ENCODE measurements at regions not wholly inside any gene's neighbourhood (a gene's known extent, or its start where the extent isn't known, plus 50 kb on each side); places are given as distances from the start of the nearest gene placed in this dataset.

- DNase-seq (ENCODE audit: insufficient read length, low spot score) (no peak), FAIRE-seq (no peak)
- TF ChIP-seq, protein P1, sequence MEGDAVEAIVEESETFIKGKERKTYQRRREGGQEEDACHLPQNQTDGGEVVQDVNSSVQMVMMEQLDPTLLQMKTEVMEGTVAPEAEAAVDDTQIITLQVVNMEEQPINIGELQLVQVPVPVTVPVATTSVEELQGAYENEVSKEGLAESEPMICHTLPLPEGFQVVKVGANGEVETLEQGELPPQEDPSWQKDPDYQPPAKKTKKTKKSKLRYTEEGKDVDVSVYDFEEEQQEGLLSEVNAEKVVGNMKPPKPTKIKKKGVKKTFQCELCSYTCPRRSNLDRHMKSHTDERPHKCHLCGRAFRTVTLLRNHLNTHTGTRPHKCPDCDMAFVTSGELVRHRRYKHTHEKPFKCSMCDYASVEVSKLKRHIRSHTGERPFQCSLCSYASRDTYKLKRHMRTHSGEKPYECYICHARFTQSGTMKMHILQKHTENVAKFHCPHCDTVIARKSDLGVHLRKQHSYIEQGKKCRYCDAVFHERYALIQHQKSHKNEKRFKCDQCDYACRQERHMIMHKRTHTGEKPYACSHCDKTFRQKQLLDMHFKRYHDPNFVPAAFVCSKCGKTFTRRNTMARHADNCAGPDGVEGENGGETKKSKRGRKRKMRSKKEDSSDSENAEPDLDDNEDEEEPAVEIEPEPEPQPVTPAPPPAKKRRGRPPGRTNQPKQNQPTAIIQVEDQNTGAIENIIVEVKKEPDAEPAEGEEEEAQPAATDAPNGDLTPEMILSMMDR (IDR thresholded peaks at IDR 0.05; ENCODE audit: insufficient read depth, missing control alignments), result no peak
Observed at GRCh38 chr7:118085000-118085399, 99.0 kb upstream of the LSM8 start.

- TF ChIP-seq, protein P1 (IDR thresholded peaks at IDR 0.05; ENCODE audit: insufficient read depth, missing control alignments), result no peak
- no peak for FAIRE-seq
Observed at GRCh38 chr7:118087126-118087525, 96.8 kb upstream of the LSM8 start.

GRCh38 chr7:118094044-118094443 lies 89.9 kb upstream of the LSM8 start:
- DNase-seq (ENCODE audit: insufficient read length, low spot score) (no peak), FAIRE-seq (no peak)
- TF ChIP-seq, protein P1 (IDR thresholded peaks at IDR 0.05; ENCODE audit: insufficient read depth, missing control alignments), result no peak

More at GRCh38 chr7:118087126-118087525, 96.8 kb upstream of the LSM8 start:
- no peak for DNase-seq (ENCODE audit: insufficient read length, low spot score)

DNA sequence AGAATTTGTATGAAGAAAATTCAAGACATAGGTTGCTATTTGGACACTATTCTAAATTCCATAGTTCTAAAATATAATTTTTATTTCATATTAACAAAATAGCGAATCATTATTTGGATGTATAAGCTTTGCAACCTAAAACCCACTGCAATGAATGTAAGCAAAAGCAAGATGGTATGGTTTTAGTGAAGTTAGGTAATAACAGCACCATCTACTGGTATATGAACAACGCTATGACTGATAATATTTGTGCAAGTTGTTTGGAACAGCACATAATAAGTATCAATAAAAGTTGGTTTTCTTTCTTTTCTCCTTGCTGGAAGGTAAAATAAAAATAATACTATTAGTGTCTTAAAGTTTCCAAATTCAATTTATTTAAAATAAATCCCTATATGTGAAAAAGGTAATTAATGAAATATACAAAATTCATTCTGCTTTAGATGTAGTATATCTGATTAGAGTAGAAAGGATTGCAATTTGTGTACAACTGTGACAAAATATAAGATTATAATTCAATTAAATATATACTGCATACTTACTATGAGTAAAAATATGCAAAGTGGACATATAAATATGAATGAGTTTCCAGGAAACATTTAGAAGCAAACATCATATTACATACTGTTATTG lies 79.0 kb upstream of the LSM8 start:
- DNase-seq (ENCODE audit: insufficient read length, low spot score), result no peak

DNA sequence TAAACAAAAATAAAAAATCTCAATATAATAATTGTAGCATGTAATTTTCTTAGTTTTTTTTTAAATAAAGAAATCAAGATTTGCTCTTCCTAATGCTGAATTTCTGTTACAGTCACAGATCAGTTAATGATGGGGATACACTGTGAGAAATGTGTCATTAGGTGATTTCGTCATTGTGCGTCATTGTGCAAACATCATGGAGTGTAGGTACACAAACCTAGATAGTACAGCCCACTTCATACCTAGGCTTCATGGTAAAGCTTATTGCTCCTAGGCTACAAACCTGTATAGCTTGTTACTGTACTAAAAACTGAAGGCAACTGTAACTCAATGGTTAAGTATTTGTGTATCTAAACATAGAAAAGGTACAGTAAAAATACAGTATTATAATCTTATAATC lies 74.4 kb upstream of the LSM8 start:
- no peak for FAIRE-seq
- DNase-seq (ENCODE audit: insufficient read length, low spot score), result no peak
- TF ChIP-seq, protein P1 (IDR thresholded peaks at IDR 0.05; ENCODE audit: insufficient read depth, missing control alignments), result no peak

More for the DNA sequence above, 79.0 kb upstream of the LSM8 start:
- FAIRE-seq, result no peak
- TF ChIP-seq, protein P1 (IDR thresholded peaks at IDR 0.05; ENCODE audit: insufficient read depth, missing control alignments), result peak; percentile 47

DNA sequence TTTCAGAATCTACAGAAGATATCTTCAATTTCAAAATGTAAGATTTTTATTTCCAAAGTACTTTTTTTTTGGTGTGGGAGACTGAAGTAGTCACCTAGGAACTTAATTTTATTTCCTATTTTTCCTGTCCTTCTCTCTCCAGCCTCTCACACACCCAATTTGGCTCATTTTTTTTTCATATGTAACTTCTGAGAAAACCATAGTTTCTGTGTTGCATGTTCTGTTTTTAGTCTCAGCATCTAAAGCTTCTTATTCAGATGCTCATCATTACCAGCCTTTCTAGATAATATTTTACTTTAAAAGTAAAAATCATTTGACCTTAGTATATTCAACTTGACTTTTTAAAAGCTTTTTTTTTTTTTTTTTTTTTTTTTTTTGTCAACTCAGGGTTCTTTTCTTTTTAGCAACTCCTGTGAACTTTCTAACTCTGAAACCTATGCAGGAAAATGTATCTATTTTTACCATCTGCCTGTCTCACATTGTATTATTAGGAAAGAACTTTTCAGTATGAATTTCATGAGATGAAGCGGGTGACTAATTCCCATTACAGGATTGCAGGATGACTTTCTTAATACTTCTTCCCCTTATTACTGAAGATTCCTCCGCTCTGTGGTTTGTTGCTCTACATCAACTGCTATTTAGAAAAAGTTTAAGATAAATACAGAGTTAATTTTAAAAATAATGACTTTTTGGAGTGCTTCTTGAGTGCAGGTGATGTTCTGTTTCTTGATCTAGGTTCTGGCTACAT lies 73.6 kb upstream of the LSM8 start:
- DNase-seq (ENCODE audit: insufficient read length, low spot score) (no peak), FAIRE-seq (no peak)
- TF ChIP-seq, protein P1 (IDR thresholded peaks at IDR 0.05; ENCODE audit: insufficient read depth, missing control alignments), result no peak

- DNase-seq (ENCODE audit: insufficient read length, low spot score) (no peak), FAIRE-seq (no peak)
Observed at GRCh38 chr7:118111347-118111746, 72.6 kb upstream of the LSM8 start.

More at GRCh38 chr7:118111347-118111746, 72.6 kb upstream of the LSM8 start:
- TF ChIP-seq, protein P1 (IDR thresholded peaks at IDR 0.05; ENCODE audit: insufficient read depth, missing control alignments), result no peak
